ENCODE measurements at regions not wholly inside any gene's neighbourhood (a gene's known extent, or its start where the extent isn't known, plus 50 kb on each side); places are given as distances from the start of the nearest gene placed in this dataset.

DNA sequence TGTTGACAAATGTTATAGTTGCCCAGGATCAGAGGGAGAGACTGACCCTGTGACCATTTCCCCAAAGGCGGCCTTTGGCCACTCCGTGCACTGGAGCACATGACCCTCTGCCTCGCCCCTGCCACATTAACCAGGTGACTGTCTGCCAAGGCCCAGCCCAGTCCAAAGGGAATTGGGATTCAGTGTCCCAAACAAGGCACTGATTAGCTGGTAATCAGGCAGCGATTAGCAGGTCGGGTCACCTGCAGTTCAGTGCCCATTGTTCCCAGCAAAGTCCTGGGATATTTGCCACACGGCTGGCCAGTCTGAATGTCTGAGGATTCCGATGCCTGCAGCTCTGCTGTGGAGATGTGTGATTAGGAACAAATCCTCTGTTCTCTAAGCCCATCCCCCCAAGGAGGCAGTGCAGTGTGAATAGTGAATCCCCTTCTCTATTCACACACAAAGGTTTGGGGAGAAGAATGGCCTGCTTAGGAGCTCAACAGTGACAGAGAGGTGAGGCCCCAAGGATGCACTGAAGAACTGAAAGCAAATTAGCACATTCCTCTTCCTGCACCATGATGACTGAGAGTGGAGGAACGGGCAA is 123.1 kb upstream of the MAF start:
- no peak for DNase-seq

DNA sequence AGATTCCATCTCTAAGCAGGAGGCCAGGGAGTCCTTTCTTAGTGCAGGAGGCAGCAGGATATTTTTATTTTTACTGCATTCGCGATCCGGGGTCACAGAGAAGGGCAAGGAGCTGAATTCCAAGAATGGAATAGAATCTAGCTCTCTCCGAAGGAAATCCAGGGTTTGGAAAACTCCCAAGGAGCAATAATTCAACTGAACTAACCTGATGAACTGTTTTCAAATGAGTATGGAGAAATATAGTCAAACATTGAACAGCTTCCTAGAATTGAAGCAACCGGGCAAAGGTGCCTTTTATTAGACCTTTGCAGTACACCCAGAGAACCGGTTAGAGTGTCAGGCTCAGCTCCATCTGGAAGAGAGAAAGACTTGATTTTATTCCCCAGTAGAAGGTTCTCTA is 120.7 kb upstream of the MAF start:
- DNase-seq: no peak

DNA sequence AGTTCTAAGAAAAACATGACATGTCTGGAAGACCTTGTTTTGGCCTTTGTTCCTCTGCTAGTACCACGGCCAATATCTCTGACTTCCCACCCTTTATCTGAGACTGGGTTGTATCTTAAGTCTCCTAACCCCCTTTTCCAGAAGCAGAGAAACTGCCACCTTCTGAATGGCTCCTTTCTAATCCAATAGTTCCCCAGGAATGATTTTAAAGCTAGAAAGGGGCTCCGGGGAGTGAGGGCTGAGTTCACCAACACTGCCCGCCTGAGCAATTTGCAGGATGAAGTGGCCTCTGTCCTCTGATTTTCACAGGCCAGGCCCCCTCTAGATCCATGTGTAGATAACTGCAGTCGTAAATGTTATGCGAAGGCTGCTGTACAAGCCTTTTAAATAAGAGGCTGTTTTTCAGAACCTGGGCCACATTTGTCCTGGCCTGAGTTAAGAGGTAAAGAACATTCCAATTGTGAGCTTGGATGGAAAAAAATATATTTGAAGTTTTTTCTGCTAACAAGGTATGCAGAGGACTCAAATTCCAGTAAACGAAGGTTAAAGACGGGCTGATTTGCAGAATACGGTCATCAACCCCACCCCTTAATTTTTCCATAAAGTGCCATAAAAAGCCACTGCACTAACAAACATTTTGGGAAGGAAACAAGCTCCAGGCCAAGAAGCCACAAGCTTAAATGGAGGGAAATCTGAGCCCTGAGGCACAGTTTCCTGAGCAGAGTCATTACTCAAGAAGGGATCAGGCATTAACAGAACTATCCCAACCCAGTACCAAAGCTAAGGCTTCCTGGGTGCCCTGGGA is 117.0 kb upstream of the MAF start:
- no peak for DNase-seq

DNA sequence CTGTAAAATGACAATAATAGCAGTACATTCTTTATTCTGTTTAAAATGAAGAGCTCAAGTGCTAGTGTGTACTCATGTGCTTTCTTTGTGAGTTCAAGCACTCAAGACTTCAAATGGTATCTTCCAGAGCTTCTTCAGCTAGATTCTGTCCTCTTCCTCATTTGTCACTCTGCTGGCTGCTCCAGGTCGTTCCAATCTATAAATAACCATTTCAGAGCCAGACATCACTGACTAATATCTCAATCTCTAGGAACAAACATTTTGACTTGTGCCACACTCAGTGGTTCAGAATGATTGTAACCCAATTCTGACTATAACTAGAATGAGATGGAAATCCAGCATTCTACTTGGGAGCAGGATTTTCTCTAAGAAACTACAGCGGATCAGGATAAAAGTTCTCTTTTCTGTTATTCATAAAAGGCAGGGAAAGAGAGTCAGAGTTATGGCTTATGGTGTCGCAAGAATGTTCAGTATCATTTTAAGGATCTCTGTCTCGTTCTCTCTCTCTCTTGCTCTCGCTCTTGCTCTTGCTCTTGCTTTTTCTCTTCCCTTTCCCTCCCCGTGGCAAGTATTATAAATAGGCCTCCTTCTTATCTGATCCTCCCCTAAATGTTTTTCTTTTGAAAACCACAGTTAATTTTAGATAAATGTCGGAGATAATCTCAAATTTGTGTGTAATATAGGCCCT is 116.3 kb upstream of the MAF start:
- no peak for DNase-seq

DNA sequence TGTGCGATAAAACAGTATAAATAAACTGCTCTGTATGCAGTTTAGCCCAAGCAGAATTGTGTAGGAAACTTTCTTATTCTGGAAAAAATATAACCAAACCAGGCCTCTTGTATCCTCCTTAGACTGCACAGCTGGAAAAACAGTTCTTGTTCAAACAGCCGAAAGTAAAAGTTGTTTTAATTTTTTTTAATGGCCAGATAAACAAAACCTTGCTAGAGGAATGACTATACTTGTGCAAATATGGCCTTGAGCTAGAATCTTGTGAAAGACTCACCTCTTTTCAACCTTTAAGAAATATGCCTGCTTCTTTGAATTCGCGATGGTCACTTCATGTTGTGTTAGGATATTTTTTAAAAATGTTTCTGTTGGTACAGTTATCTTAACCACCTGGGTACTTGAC is 114.5 kb upstream of the MAF start:
- DNase-seq: no peak

DNA sequence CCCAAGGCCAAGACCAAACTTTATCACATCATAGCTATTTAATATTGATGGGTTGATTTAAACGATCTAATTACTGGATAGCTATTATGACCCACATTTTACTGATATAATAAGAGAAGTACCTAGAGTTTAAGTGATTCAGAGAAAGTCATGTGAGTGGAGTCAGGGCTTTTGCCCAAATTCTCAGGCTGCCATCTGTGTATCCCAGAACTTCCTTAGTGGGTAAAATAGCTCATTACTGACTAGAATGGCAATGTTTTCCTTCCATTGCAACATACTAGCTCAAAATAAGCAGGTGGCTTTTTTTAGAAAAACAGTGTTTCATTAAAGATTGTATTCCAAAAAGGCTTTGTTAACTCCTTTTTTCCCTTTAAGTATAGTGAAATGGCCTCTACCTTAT is 113.9 kb upstream of the MAF start:
- no peak for DNase-seq

DNA sequence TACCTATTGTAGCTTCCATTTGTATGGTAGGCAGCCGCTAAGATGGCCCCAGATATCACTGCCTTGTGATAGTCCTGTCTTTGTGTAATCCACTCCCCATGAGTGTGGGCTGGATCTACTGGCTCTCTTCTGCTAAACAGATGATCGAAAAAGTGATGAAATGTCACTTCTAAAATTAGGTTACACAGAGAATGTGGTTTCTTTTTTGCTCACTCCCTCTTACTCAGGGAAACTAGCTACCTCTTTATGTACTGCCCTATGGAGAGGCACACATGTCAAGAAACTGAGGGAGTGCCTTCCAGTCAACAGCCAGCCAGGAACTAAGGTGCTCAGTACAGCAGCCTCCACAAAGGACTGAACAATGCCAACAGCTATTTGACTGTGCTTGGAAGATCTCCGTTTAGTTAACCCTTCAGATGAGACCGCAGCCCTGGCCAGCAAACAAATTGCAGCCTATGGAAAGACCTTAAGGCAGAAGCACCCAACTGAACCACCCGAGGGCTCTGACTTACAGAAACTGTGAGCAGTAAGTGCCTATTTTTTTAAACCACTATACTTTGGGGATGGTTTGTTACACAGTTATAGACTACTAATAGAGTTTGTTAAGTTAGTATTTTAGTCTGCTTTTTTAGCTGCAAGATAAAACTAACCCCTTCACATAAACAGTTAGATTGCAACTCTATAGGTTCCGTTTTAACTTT is 113.2 kb upstream of the MAF start:
- no peak for DNase-seq

DNA sequence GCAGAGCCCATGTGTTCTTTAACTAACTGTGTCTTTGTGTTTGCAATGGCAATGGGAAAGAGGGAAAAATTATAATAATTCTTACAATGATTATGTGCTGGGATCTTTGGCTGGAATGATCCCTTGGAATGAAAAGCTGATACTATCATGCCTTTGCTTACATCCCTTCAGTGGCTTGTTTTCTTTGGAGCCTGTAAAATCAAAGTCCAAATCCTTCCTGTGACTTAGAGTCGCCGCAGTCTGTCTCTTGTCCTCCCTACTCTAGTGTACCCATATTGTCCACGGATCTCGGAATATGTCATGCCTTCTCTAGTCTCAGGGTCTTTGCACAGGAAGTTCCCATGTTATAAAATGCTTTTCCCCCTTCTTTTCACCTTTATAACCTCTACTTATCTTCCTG is 111.7 kb upstream of the MAF start:
- no peak for DNase-seq

DNA sequence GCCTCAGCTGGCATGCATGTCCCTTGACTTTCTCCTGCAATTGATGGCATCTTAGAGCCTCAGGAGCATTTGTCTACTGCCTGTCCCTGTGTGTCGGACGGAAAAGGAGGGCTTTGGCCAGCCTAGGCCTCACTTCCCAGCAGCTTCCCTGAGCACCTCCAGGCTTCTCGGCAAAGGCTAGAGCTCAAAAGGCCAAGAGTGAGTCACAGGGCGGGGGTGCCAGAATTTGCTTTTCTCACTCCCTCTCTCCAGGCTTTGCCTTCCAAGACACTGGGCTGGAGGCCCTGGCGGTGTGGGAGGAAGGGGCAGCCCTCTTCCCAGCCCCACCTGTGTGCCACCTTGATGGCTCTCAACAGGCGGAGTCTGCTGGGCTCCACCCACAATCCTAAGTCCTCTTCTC is 107.3 kb upstream of the MAF start:
- no peak for DNase-seq

DNA sequence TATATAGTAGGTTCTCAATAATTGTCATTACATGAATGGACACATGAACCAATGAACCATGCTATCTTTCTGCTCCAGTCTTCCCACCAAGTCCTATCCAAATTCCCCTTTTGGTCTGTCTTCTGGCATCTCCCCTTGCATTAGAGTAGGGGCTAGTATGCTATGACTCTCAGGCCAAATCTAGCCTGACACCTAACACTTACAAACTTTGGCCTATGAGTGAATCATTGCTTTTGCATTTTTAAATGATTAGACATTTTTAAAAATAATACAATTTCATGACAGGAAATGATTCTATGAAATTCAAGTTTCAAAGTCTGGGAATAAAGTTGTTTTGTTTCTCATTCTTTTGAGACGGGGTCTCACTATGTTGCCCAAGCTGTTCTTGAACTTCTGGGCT is 102.5 kb upstream of the MAF start:
- DNase-seq: no peak

DNA sequence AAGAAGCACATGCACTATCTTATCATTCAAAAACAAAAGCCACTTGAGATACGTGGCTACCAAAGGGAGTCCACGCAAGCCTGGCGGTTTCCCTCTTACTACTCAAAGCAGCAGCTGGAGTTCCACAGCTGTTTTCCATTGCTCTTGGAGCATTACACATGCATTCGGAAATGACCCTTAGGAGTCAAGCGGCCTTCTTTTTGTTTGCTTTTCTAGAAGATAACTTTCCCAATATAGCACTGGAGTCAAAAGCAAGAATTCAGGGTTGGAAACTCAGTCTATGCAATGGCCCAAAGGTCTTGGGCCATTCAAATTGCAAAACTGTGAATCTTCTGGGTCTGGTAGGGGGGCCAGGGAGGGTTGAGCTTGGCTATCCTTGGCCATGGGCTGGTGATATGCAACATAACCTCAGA is 97.8 kb upstream of the MAF start:
- DNase-seq: no peak

DNA sequence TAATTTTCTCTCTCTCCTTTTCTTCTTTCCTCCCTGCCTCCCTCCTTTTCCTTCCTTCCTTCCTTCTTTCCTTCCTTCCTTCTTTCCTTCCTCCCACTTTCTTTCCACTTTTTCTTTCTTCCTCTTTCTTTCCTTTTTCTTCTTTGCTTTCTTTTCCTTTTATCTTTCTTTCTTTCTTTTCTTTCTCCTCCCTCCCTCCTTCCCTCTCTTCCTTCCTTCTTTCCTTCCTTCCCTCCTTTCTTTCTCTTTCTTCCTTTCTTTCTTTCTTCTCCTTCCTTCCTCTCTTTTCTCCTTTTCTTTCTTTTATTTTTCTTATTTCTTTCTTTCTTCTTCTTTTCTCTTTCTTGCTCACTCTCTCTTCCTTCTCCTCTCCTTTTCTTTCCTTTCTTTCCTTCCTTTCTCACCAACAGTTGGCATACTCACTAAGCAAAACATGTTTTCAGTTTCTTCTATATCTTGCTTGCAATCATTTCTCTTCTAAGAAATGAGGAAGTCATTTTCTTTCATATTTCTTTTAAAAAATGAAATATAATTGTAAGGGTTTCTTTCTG is 97.1 kb upstream of the MAF start:
- no peak for DNase-seq

DNA sequence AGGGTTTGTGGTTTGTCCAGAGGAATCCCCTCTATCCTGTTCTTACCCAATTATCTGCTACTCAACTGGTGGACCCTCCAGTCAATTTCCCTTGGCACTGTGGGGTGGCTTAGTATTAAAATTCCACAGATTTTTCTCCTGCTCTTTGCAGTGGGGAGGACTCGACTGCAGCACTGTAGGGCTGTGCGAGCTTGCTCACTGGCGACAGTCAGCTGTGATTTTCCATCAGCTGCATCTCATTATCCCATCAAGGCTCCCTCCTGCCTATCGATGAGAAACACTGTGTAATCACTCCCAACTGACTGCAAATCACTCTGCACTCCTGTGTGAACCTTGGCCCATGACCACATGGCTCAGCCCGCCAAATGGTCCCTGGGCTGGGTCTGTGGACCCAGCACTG is 90.5 kb upstream of the MAF start:
- no peak for DNase-seq

DNA sequence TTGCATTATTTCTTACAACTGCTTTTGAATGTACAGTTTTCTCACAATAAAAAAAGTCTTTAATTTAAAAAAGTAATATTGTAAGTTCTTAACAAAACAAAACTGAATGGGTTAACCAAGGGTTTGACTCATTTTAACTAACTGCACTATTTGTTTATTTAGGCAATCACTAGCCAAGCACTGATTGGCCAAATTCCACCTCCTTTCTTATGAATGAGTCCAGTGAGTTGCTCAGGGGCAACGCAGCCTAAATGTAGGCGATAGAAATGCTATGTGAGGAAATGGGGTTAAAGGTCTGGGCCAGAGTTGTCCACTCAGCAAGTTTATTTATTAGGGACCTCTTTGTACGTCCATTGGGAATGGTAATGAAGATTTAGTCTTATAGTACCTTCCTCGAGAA is 89.6 kb upstream of the MAF start:
- no peak for DNase-seq

DNA sequence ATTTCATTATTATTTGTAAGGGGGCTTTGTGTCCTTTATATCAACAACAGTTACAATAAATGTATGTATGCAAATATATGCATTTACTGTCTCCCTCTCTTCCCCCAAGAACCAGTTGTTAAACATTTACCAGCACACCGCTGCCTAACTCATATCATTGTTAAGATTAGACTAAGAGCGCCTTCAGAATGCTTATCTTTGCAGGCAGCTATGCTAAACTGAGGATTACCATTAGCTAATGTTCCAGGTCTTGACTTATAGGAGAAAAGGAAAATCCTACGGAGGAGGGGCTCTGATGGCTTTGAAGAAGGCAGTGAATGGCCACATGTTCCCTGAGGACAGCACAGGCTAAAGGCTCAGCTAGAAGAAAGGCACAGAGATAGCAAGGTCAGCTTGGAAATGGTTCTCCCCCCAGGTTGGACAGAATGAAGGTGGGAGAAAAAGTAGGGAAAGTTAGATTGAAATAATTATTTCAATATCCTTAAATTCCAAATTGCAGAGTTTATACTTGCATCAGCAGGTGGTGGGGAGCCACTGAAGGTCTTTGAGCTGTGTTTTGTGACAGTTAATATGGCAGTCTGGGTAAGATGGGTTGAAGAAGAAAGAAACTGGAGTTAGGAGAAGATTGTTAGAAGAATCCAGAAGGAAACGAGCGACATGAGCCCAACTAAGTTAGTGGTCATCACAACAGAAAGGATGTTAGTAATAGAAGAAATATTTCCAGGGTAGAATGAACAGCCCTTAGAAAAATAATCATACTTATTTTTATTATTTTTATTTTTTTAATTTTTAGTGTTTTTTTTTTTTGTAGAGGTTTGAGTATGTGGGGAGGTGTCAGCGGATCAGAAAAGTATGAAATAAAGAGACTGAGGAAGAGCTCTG is 87.0 kb upstream of the MAF start:
- no peak for DNase-seq

DNA sequence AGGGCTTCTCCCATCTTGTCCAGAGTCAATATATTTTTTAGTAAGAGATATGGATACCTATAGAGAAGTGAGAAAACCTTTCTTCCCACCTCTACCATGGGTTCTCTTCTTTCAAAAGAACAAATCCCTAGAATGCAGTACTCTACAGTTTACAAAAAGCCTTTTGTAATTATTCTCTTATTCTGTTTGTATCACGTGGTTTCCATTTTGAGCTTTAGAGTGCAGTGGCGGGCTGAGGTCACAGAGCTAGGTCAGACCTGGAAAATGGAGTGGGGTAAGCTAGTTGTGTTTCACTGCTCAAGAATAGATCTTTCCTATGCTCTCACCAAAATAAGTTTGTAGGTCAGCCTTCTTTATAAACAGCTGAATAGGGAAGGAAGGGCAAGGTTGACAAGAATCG is 85.3 kb upstream of the MAF start:
- DNase-seq: no peak

DNA sequence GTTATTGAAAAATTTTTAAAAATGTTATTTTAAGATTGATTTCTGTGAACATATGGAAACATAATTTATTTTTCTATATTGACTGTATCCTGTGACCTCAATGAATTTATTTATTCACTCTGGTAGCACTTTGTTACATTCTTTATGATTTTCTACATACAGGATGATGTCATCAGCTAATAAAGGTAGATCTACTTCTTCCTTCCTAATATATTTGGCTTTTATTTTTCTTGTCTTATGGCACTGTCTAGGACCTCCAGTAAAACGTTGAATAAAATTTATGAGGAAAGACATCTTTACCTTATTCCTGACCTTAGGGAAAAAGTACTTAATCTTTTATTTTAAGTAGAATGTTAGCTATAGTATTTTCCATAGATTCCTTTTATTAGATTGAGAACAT is 78.8 kb upstream of the MAF start:
- no peak for DNase-seq

DNA sequence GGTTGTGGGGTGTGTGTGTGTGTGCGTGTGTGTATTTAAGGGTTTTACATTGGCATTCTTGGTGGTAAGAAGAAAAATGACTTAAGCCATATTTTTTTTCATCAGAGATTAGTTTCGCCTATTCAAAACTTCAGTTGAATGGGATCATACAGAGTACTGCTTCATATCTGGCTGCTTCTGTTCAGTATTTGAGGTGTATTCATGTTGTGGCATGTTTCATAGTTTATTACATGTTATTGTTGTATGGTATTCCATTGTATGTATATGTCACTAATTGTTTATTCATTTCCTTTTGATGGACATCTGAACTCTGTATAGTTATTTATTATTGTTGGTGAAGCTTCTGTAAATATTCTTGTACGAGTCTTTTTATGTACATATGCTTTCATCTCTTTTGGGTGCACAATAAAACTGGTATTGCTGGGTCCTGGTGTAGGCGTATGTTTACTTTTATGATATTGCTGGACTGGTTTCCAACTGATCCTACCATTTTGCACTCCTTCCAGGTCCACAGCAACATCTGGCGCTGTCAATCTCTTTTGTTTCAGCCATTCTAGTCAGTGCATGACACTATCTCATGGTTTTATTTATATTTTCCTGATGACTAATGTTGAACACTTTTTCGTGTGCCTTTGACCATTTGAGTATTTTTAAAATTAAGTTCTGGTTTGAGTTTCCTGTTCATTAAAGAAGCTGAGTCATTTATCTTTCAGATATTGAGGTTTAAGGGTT is 77.4 kb upstream of the MAF start:
- no peak for DNase-seq

DNA sequence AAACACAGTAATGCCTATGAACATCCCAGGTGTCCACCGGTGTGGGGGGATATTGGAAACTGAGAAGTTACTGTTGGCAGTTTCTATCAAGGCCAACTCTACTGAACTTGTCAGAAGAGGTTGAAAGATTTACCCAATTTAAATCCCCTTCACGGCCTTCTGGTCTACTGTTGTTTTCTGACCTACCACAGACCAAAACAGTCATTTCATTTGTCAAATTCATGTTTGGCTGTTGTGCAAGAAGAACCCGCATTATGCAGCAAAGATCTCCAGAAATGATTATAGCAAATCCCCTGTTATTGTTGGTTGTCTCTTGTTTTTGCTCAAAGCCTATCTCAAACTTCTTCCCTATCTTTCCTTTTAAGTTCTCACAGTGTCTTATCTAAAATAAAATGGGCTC is 73.1 kb upstream of the MAF start:
- DNase-seq: no peak

DNA sequence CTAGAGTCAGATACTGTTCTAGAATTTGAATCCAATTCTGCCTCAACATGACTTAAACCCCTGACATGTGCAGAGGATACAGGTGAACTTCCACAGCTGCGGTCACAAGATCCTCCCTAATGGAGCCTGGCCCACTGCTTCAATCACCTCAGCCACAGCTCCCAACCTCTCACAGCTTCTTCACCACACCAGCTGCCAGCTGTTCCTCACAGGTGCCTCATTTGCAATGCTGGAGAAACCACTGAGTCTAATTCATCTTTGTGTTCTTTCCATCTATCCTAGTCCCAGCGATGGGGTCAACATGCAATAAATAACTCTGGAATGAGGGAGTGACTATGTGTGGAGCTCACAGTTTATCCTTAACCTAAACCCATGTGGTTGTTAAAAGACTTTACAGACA is 72.0 kb upstream of the MAF start:
- no peak for DNase-seq

DNA sequence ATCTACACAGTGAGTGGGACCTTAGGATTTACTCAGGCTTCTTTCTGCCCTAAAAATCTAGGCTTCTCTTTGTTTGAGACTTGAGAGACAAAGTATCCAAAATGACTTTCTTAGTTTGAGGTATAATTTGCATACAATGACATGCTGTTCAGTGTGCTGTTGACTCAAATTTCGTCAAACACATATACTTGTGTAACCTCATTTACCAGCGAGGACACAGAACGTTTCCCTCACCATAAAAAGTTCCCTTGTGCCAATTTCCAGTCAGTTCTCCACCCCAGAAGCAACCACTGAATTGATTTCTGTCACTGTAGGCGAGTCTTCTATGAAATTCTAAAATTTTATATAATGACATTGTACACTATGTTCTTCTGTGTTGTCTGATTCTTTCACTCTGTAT is 68.0 kb upstream of the MAF start:
- no peak for DNase-seq

DNA sequence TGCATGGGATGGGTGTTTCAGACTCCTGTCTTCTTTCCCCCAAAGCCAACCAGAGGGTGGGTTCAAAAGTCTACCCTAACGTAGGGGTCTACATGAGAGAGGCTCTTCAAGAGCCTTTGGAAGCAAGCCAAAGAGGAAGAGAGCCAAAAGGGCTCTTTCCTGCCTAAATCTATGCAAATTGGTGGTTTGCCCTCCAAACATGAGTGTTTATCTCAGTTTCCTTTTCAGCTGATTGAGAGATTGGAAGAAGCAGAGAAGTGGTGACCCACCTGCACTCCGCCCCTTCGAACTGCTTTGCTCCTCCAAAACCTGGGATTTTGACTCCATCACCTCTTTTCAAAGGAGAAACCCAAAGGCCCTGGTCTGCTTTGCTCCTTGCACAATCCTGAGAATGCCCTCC is 65.4 kb upstream of the MAF start:
- DNase-seq: no peak

All from activated CD4-positive, alpha-beta T cell treated with anti-CD3 and anti-CD28 coated beads for 1 hour (primary cell).